HG03135 (cell line): ENCODE measurements at regions not wholly inside any gene's neighbourhood (a gene's known extent, or its start where the extent isn't known, plus 50 kb on each side); places are given as distances from the start of the nearest gene placed in this dataset.
A peak's percentile ranks its signal among the peaks of the same experiment; 100 is the strongest.
"Not testable (repeated sequence)": the region's sequence is repeated elsewhere in the genome, so short reads cannot be mapped to it uniquely, and the experiment has no call there.

ENCODE experiments used
- ATAC-seq: cut with Tn5 transposase; IDR thresholded peaks from one replicate; pipeline ENCODE4 v1.9.1; 2021; ENCODE audit warnings: mild to moderate bottlenecking, moderate library complexity; ENCODE audit not compliant: unreplicated experiment

DNA sequence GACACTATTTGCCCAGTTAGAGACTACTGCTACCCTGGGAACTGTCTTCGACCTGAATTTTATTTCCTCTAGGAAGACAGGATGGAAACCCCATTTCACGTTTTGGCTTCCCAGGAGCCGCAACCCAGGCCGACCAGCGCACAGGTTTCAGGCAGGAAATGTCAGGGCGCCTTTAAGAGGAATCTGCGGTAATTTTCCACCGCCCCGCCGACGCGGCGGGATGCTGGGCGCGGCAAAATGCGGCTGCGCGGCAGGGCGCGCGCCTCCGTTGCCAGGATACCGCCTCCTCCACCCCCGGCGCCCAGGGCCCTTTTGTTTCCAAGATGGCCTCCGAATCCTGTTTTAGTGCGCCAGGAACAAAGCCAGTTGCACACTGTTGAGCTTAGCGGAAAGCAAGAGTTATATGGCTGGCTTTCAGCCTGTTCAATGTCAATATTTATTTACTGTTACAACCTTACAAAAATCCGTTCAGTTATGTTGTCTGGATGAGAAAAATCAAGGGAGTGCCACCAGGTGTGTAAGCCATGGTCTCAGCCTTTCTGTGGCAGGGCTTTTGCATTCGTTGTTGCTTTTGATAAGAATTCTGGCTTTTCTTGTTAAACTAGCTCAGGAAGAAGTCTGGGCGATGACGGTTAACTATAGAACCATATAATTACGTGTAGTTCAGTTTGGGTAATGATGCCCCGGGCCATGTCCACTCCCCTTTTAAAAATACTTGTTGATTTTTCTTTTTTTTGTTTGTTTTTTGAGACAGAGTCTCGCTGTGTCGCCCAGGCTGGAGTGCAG lies 79.7 kb upstream of the CHD2 start:
- ATAC-seq = peak; percentile 79

DNA sequence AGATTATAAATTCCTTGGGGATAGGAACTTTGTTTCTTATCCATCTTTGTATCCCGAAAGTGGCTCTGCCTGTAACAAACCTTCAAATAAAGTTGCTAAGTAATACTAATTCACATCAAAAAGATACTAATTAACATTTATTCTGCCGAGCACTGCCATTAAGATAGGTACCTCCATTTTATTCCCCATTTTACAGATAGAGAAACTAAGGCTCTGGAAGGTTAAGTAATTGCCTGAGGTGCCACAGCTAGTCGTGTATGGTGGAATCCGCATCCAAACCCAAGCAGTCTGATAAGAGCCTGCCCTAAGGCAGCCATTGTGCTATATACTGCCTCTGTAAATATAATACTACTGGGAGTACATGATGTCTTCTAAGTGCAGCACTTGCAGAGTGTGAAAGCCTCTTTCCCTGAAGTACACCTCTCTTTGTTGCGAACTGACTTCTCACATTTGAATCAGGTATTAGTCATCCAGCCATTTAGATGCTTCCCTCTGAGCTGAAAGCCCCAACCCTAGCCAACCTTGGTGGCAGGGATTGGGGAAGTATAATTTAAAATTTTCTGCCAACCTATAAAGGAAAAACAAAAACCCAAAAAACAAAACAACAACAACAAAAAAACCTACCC lies 78.5 kb upstream of the CHD2 start:
- ATAC-seq = no peak

DNA sequence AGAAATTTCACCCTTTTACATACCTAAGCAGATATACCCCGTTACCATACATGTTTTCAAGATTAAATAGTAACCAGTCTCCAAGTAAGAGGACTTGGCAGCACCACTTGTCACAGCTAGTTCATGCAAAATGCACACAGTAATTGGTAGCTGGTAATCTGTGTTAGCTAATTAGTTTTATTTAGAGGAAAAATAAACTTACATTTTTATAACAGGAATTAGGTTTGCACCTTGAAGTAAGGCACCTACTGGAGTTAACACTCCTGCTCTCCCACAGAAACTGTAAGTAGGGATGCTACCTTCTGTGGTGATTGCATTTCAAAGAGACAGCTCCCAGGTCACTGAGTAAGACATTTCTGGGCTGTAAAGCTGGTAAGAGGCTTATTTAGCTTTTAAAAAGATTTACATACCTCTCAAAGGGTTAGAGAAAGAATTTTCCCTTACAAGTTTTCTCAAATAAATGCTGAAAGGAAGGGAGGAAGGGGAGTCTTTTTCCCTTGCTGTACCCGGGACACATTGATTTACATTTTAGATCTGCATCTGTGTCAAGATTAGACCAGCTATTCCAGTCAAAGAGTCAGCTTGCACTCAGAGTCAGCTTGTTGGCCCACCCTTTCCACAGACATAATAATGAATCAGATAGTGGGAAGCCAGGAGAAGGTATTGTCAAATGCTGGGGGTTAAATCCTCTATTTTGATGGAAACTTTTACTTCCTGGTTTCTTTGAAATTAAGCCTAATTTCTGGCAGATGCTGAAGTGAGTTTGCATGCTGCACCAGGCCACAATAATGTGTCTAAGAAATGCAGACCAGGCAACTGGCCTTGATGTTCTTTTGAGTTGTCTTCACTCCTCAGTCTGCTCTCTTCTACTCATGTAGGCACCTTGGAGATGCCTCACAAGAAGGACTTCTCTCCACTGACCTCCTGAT lies 77.6 kb upstream of the CHD2 start:
- no peak for ATAC-seq

- ATAC-seq = no peak
These were observed 74.1 kb upstream of the CHD2 start for GRCh38 chr15:92825985-92826384.

GRCh38 chr15:92827991-92828390 lies 72.1 kb upstream of the CHD2 start:
- ATAC-seq = not testable (repeated sequence)

- ATAC-seq = no peak
These were observed 70.2 kb upstream of the CHD2 start for GRCh38 chr15:92829875-92830274.

- no peak for ATAC-seq
These were observed 68.8 kb upstream of the CHD2 start for GRCh38 chr15:92831336-92831654.

- peak; percentile 93 for ATAC-seq
These were observed 68.3 kb upstream of the CHD2 start for GRCh38 chr15:92831655-92832328.

- no peak for ATAC-seq
These were observed 67.1 kb upstream of the CHD2 start for GRCh38 chr15:92833106-92833433.

DNA sequence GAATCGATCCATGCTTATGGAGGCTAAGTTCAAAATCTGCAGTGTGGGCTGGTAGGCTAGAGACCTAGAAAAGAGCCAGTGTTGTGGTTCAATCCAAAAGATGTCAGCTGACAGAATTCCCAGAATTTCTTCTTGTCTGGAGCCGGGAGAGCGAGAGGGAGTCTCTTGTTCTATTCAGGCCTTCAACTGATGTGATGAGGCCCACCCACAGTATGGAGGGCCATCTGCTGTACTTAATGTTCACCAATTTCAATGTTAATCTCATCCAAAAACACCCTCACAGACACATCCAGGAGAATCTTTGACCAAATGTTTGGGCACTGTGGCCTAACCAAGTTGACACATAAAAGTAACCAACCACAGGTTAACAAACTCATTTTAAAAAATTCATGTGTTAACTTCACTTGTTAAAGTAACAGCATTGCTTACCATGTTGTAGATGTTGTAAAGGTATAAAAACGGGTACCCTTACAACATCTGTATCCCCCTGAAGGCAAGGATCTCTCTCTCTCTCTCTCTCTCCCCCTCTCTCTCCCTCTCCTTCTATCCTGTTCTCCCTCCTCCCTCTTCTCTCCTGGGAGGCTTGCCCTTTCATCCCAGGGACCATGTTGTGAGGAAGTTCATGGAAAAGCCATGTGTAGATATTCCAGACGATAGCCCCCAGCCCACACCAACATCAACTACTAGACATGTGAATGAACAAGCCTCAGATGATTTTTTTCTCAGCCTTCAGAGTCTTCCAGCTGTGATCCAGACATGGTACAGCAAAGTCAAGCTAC lies 66.4 kb upstream of the CHD2 start:
- no peak for ATAC-seq

GRCh38 chr15:92839696-92840095 lies 60.4 kb upstream of the CHD2 start:
- ATAC-seq = peak; percentile 71

GRCh38 chr15:92840149-92840548 lies 60.0 kb upstream of the CHD2 start:
- ATAC-seq = no peak

- no peak for ATAC-seq
These were observed 56.8 kb upstream of the CHD2 start for GRCh38 chr15:92843326-92843725.

- ATAC-seq = no peak
These were observed 56.3 kb upstream of the CHD2 start for GRCh38 chr15:92843814-92844213.

DNA sequence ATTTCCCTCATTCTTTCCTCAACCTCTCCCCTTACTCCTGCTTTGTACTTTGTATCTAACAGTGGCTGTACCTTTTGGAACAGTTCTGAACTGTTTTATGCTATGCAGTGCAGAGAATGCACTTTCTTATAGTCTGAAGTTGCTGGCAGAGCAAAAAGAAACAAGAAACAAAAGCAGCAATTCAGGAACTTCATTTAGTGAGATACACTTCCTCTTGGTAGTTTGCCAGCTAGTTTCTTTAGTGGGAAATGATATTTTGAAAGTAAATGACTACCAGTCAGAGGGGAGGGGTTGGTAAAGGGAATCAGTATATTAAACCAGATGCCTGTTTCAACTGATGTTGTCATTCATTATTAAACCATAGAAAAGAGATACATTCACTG lies 55.0 kb upstream of the CHD2 start:
- no peak for ATAC-seq

DNA sequence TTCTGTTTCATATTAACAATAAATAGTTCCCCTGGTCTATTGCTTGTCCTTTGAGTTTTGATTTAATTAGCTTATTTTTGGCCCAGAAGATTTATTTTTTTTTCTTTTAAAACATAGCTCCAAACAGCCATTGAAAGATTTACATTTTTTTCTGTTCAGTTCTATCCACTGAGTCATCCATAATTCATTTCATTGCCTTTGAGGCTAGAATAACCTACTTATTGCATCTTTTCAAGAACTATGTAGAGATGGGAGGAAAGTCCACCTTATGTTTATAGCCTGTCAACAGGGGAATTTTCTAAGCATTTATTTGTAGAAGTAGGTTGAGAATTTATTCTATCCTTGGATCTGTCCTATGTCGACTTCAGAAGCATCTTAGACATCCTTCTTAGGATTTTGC lies 53.4 kb upstream of the CHD2 start:
- ATAC-seq = no peak

DNA sequence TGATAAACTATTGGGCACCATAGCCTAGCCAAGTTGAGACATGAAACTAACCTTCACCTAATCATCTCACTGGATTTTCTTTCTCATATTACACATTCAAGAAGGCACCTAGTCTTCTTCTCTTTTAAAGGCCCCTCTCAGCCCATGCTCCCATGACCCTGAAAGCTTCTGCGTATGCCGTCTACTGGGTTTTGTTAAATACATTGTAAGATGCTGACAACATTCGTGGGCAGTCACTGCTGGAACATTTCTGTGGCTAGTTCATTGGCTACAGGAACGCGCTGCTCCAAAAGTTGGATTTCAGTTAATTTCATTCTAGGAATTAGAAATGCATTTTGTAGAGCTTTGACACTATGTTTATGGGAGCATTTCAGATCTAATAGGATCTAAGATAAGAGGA lies 52.3 kb upstream of the CHD2 start:
- ATAC-seq = no peak

DNA sequence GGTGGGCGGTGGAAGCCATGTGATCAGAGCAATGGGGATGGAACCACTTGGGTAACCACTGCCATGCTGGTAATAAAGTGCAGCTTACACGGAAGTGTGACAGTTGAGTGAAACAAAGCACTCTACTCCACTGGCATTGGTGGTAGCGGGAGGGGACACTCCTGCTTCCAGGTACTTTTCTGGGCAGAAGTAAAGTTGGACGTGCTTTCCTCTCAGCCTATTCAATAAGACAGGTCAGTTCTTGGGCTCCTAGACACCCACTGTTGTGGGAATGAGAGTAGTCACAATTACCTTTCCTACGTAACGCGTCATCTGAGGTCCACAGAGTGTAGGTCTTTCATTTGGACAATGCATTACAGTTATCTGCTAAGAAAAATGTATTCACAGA lies 51.7 kb upstream of the CHD2 start:
- ATAC-seq = no peak

GRCh38 chr15:92848852-92849598 lies 51.1 kb upstream of the CHD2 start:
- ATAC-seq = peak; percentile 61

DNA sequence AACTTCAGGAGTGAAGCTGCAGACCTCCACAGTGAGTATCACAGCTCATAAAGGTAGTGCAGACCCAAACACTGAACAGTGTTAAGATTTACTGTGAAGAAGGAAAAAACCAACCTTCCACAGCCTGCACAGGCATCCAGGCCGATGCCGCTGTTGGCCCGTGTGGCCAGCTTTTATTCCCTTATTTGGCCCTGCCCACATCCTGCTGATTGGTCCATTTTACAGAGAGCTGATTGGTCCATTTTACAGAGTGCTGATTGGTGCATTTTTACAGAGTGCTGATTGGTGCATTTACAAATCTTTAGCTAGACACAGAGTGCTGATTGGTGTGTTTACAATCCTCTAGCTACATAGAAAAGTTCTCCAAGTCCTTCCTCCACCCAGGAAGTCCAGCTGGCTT lies 49.9 kb upstream of the CHD2 start:
- ATAC-seq = not testable (repeated sequence)
